ENCODE measurements at regions not wholly inside any gene's neighbourhood (a gene's known extent, or its start where the extent isn't known, plus 50 kb on each side); places are given as distances from the start of the nearest gene placed in this dataset.

- intact Hi-C loops (cut with micrococcal nuclease) = no loop called here
- CTCF ChIA-PET = interaction anchor here (3.5 kb wide), 1 partner anchor 16 kb away, joined by 16 read pairs; no protein-coding TSS in a partner anchor
- 100% methylated on average over 2 of the region's 5 CpGs for WGBS (ENCODE audit: insufficient coverage)
- Mint-ChIP-seq H3K4me3 (no peak overlapping the region), H3K9me3 (ENCODE audit: insufficient read depth) (no peaks in the 10 kb centered on the region), H3K27me3 (peaks cover 3% of the 10 kb centered on the region), H3K4me1 (no peaks in the 10 kb centered on the region), H3K27ac (no peak overlapping the region)
- H4K20me1 ChIP-seq (ENCODE audit: control insufficient read depth, insufficient read depth, low read length, poor library complexity, severe bottlenecking) = no peaks in the 10 kb centered on the region
- H3K9me3 ChIP-seq (ENCODE audit: control extremely low read depth in 1 of 3, control insufficient read depth in 2 of 3, insufficient read depth in 1 of 3, low read length in 2 of 3) = no peaks in the 10 kb centered on the region
- H3K27ac ChIP-seq (ENCODE audit: low read length in 2 of 2) = no peak overlapping the region
- H3K4me2 ChIP-seq (replicated peaks; ENCODE audit: low read depth, low read length, poor library complexity, severe bottlenecking) = no peak overlapping the region
- ATAC-seq (ENCODE audit: low read depth) = no peak
- H3K9ac ChIP-seq (ENCODE audit: low read length) = no peak overlapping the region
- no peak for DNase-seq
- POLR2A ChIA-PET = no interaction called here
- TF ChIP-seq CTCF (IDR thresholded peaks at IDR 0.05) (no peak), EZH2 (IDR thresholded peaks at IDR 0.05; ENCODE audit: borderline replicate concordance, insufficient read depth, low read depth, low read length, poor library complexity, severe bottlenecking) (no peak)
- no peak overlapping the region for H2AFZ ChIP-seq (ENCODE audit: insufficient read depth, low read depth, low read length, poor library complexity, severe bottlenecking)
- no peak overlapping the region for H3K4me3 ChIP-seq (ENCODE audit: control extremely low read depth in 1 of 5, extremely low read depth in 1 of 5, insufficient read depth in 1 of 5, low read depth in 2 of 5, low read length in 4 of 5)
- H3K27me3 ChIP-seq (replicated peaks in 1 of 4; ENCODE audit: control extremely low read depth in 1 of 4, control insufficient read depth in 3 of 4, insufficient read depth in 4 of 4, low read length in 3 of 4) = no peaks in the 10 kb centered on the region
- H3K79me2 ChIP-seq (ENCODE audit: control insufficient read depth, insufficient read depth, low read length) = no peaks in the 10 kb centered on the region
- no peaks in the 10 kb centered on the region for H3K4me1 ChIP-seq (ENCODE audit: control insufficient read depth in 2 of 2, insufficient read depth in 2 of 2, low read length in 2 of 2)
- H3K36me3 ChIP-seq (replicated peaks in 1 of 2; ENCODE audit: control extremely low read depth in 1 of 2, control insufficient read depth in 1 of 2, extremely low read depth in 1 of 2, insufficient read depth in 2 of 2, low read length in 1 of 2) = no peaks in the 10 kb centered on the region
These were observed 65.6 kb upstream of the CD180 start for GRCh38 chr5:67262206-67262605.

- no peak for TF ChIP-seq CTCF (IDR thresholded peaks at IDR 0.05)
- TF ChIP-seq EZH2 (IDR thresholded peaks at IDR 0.05; ENCODE audit: borderline replicate concordance, insufficient read depth, low read depth, low read length, poor library complexity, severe bottlenecking) = no peak
- Mint-ChIP-seq H3K27ac (no peak overlapping the region), H3K27me3 (peaks cover 3% of the 10 kb centered on the region), H3K9me3 (ENCODE audit: insufficient read depth) (no peaks in the 10 kb centered on the region), H3K4me1 (no peaks in the 10 kb centered on the region), H3K4me3 (no peak overlapping the region)
- Histone ChIP-seq H3K79me2 (ENCODE audit: control insufficient read depth, insufficient read depth, low read length) (no peaks in the 10 kb centered on the region), H3K27me3 (replicated peaks in 1 of 4; ENCODE audit: control extremely low read depth in 1 of 4, control insufficient read depth in 3 of 4, insufficient read depth in 4 of 4, low read length in 3 of 4) (no peaks in the 10 kb centered on the region), H2AFZ (ENCODE audit: insufficient read depth, low read depth, low read length, poor library complexity, severe bottlenecking) (no peak overlapping the region), H3K9me3 (ENCODE audit: control extremely low read depth in 1 of 3, control insufficient read depth in 2 of 3, insufficient read depth in 1 of 3, low read length in 2 of 3) (no peaks in the 10 kb centered on the region), H3K4me3 (ENCODE audit: control extremely low read depth in 1 of 5, extremely low read depth in 1 of 5, insufficient read depth in 1 of 5, low read depth in 2 of 5, low read length in 4 of 5) (no peak overlapping the region), H3K4me1 (ENCODE audit: control insufficient read depth in 2 of 2, insufficient read depth in 2 of 2, low read length in 2 of 2) (no peaks in the 10 kb centered on the region), H3K36me3 (replicated peaks in 1 of 2; ENCODE audit: control extremely low read depth in 1 of 2, control insufficient read depth in 1 of 2, extremely low read depth in 1 of 2, insufficient read depth in 2 of 2, low read length in 1 of 2) (no peaks in the 10 kb centered on the region), H3K4me2 (replicated peaks; ENCODE audit: low read depth, low read length, poor library complexity, severe bottlenecking) (no peak overlapping the region), H3K27ac (ENCODE audit: low read length in 2 of 2) (no peak overlapping the region), H3K9ac (ENCODE audit: low read length) (no peak overlapping the region), H4K20me1 (ENCODE audit: control insufficient read depth, insufficient read depth, low read length, poor library complexity, severe bottlenecking) (no peaks in the 10 kb centered on the region)
- DNase-seq (no peak), ATAC-seq (ENCODE audit: low read depth) (no peak)
- ChIA-PET POLR2A (no interaction called here), CTCF (no interaction called here)
- 77% methylated on average over 3 of the region's 5 CpGs for WGBS (ENCODE audit: insufficient coverage)
- intact Hi-C loops (cut with micrococcal nuclease) = no loop called here
These were observed 63.1 kb upstream of the CD180 start for GRCh38 chr5:67259548-67260215.

All from B cell (primary cell).